22Rv1 (cell line): ENCODE measurements at regions not wholly inside any gene's neighbourhood (a gene's known extent, or its start where the extent isn't known, plus 50 kb on each side); places are given as distances from the start of the nearest gene placed in this dataset.
"Not testable (repeated sequence)": the region's sequence is repeated elsewhere in the genome, so short reads cannot be mapped to it uniquely, and the experiment has no call there.

Source experiments
- H3K27ac ChIP-seq: fragments of 450-650 bp; 2 replicates; pipeline ENCODE4 v1.5.1; 2017

- H3K27ac ChIP-seq: not testable (repeated sequence)
These were observed 223.2 kb upstream of the PLGLB2 start for GRCh38 chr2:87524619-87525188.

DNA sequence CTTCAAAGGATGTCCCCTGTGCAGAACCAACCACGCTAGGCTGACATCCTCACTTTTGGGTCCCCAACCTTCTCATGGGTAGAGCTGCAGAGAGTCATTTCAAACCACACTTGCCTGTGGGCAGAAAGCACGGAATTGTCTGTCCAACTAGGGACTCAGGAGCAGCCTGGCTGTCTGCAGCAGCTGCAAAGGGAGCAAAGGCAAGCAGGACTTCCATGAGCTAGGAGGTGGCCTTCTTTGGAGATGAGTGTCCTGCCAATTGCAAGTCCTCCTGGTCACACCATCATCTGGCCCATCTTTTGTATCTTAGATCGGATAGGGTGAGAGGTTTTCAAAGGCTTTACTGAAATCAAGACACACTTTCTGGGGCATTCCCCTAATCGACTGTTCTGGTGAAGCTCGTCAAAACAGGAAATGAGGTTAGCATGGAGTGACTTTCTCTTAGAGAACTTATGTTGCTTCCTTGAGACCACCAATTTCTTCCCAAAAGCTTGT lies 222.3 kb upstream of the PLGLB2 start:
- H3K27ac ChIP-seq: not testable (repeated sequence)

- not testable (repeated sequence) for H3K27ac ChIP-seq
These were observed 221.6 kb upstream of the PLGLB2 start for GRCh38 chr2:87526258-87526657.

GRCh38 chr2:87531968-87532715 lies 215.7 kb upstream of the PLGLB2 start:
- H3K27ac ChIP-seq: not testable (repeated sequence)

- not testable (repeated sequence) for H3K27ac ChIP-seq
These were observed 214.3 kb upstream of the PLGLB2 start for GRCh38 chr2:87533390-87534272.

DNA sequence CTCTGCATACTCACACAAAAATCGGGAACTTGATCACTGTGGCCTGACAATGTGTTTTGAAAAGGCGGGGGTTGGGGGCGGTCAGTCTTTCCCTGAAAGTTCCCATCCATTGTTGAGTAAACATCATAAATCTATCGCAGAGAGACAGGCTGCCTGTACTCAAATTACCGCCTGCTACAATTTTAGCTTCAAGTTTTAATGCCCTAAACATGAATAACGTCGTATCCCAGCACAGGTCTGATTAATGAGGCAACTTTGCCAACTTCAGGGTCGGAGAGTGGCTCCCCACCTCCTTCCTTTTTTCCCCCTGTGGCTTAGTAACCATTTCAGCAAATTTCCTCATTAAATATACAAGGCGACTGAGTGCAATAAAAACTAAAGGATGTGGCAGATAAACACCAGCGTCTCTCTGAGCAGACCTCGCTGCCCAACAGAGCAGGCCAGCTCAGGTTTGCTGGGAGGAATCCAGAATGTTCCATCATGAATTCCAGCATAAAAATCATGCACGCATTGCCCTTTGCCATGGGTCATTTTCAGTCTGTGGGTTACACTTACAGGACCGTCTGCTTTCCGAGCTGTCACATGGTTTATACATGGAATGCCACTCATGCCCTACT lies 213.5 kb upstream of the PLGLB2 start:
- H3K27ac ChIP-seq: not testable (repeated sequence)

- H3K27ac ChIP-seq: not testable (repeated sequence)
These were observed 211.5 kb upstream of the PLGLB2 start for GRCh38 chr2:87536427-87536826.

GRCh38 chr2:87537251-87537671 lies 210.6 kb upstream of the PLGLB2 start:
- H3K27ac ChIP-seq: not testable (repeated sequence)

GRCh38 chr2:87538268-87538667 lies 209.6 kb upstream of the PLGLB2 start:
- H3K27ac ChIP-seq: not testable (repeated sequence)

DNA sequence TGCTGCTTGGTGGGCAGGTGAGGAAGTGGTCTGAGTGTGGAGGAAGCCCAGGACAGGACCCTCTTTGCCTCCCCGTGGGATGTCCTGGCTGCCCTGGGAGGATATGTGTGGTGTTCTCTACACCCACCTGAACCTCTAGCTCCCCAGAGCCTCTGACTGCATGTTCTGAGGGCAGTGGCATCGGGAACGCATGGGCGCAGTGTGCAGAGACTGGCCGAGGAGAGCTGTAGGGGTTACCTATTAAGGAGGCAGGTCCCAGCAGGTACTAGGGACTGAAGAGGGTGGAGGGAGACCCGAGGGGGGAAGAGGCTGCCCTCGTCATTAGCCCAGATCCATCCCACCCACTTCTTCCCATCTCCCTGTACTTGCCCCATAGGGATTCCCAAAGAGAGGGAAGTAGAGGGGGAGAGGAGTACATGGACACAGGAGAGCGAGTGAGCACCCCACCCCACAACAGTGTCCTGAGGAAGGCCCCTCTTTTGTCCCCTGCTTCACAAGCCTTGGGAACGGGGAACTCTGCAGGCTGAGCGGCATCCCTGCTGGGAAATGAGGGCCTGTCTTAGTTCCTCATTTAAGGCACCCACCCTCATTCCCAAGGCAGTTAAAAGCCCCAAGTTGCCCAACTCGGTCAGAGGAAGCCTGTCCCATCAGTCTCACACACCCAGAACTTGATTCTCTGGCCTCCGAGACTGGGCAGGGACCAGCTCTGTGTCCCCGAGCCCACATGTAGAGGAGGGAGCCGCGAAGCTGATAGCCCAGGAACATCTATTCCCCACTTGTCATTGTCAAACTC lies 208.5 kb upstream of the PLGLB2 start:
- not testable (repeated sequence) for H3K27ac ChIP-seq

GRCh38 chr2:87540242-87540641 lies 207.6 kb upstream of the PLGLB2 start:
- H3K27ac ChIP-seq: not testable (repeated sequence)

DNA sequence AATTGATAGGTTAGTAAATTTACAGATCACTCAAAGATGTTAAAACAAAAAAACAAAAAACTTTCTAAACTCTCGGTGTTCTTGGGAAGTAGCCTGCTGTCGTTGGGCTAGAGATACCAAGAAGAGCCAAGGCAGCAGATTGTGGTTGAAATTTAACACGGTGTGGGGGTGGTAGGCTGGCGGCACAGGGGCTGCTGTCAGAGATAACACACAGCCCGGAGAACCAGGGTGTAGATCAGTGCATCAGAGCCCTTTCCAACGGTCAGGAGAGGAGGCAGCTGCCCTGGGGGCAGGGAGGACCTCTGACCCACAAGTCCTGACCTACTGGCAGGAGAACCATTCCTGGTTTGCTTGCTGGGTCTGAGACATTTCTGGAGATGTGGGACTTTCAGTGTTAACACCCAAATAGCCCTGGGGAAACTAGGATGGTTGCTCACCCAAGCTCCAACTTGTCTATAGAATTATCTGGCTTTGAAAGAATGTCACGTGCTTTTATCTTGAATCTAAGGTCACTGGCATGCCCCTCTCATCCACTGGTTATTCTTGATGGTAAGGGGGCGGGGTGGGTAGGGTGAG lies 205.2 kb upstream of the PLGLB2 start:
- not testable (repeated sequence) for H3K27ac ChIP-seq

- H3K27ac ChIP-seq: not testable (repeated sequence)
These were observed 204.1 kb upstream of the PLGLB2 start for GRCh38 chr2:87543797-87544196.

DNA sequence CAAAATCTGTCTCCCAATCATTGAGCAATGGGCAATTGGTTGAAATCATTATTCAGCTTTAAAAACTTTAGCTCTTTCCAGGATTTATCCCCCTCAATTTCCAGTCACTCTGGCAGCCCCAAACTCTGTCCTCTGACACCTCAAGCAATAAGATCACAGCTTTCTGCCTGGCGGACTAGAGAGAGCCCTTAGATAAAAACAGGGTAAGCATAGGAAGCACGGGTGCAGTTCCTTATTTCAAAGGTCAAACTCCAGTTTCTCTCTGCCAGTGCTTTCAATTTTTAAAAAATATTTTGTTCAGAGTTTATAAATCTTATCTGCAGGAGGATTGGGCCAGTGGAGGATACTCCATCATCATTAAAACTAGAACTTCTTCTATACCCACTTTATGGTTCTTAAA lies 200.8 kb upstream of the PLGLB2 start:
- H3K27ac ChIP-seq: not testable (repeated sequence)

- H3K27ac ChIP-seq: not testable (repeated sequence)
These were observed 199.9 kb upstream of the PLGLB2 start for GRCh38 chr2:87547966-87548365.

- H3K27ac ChIP-seq: not testable (repeated sequence)
These were observed 199.0 kb upstream of the PLGLB2 start for GRCh38 chr2:87548681-87549536.

DNA sequence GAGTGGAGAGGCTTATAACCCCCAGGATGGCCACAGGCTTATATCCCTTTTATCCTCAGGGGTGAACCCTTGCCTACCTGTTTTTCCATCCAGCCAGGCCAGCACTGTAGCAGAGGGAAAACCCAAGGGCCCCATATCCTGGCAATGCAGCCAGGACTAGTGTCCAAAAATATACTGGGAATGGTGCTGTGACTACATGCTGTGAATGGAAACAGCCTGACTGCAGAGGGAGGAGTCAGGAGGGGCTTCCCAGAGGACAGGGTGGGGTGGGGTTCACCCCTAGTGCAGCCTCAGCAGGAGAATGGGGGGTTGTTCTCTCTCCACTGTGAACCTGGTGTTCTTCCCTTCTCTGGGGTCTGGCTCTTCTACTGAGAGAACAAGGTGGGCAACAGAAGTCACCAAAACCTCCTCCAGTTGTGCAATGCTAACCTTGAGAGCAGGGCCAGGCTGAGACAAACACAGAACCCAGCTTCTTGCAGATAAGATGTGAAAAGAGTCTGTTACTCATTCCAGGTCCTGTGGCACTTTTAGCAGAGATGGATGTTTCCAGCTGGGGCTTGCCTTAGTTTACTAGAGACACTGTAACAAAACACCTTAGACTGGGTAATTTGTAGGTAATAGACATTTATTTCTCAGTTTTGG lies 198.2 kb upstream of the PLGLB2 start:
- not testable (repeated sequence) for H3K27ac ChIP-seq

GRCh38 chr2:87554678-87555077 lies 193.2 kb upstream of the PLGLB2 start:
- H3K27ac ChIP-seq: not testable (repeated sequence)

- not testable (repeated sequence) for H3K27ac ChIP-seq
These were observed 192.8 kb upstream of the PLGLB2 start for GRCh38 chr2:87555082-87555481.

GRCh38 chr2:87559001-87559400 lies 188.9 kb upstream of the PLGLB2 start:
- not testable (repeated sequence) for H3K27ac ChIP-seq
